Ishikawa (cell line): ENCODE measurements at regions not wholly inside any gene's neighbourhood (a gene's known extent, or its start where the extent isn't known, plus 50 kb on each side); places are given as distances from the start of the nearest gene placed in this dataset.

Experiments used
- CEBPB ChIP-seq: IDR thresholded peaks from 2 replicates; pipeline ENCODE4 v1.6.1; 2012
- CREB1 ChIP-seq: IDR thresholded peaks from 2 replicates; pipeline ENCODE4 v1.6.1; 2012; ENCODE audit warnings: low read depth
- EGR1 ChIP-seq: IDR thresholded peaks from 2 replicates; pipeline ENCODE4 v1.6.1; 2012
- EP300 ChIP-seq: IDR thresholded peaks from 2 replicates; pipeline ENCODE4 v1.6.1; 2012; ENCODE audit warnings: borderline replicate concordance
- FOXM1 ChIP-seq: IDR thresholded peaks from 2 replicates; pipeline ENCODE4 v1.6.1; 2012; ENCODE audit warnings: low read depth, borderline replicate concordance
- MAX ChIP-seq: IDR thresholded peaks from 2 replicates; pipeline ENCODE4 v1.6.1; 2012
- NFIC ChIP-seq: IDR thresholded peaks from 2 replicates; pipeline ENCODE4 v1.6.1; 2012
- RAD21 ChIP-seq: IDR thresholded peaks from 2 replicates; pipeline ENCODE4 v1.6.1; 2012; ENCODE audit warnings: low read depth
- TAF1 ChIP-seq: IDR thresholded peaks from 2 replicates; pipeline ENCODE4 v1.6.1; 2012; ENCODE audit warnings: low read depth, mild to moderate bottlenecking
- TCF12 ChIP-seq: IDR thresholded peaks from 2 replicates; pipeline ENCODE4 v1.6.1; 2012; ENCODE audit warnings: low read depth
- TEAD4 ChIP-seq: IDR thresholded peaks from 2 replicates; pipeline ENCODE4 v1.6.1; 2012
- YY1 ChIP-seq: IDR thresholded peaks from 2 replicates; pipeline ENCODE4 v1.6.1; 2012; ENCODE audit warnings: low read depth
- ZBTB7A ChIP-seq: IDR thresholded peaks from 2 replicates; pipeline ENCODE4 v1.6.1; 2012; ENCODE audit warnings: low read depth
- TF ChIP-seq, protein P1 (sequence below): IDR thresholded peaks from 2 replicates; pipeline ENCODE4 v1.6.1; 2012
- TF ChIP-seq, protein P2 (sequence below): IDR thresholded peaks from 2 replicates; pipeline ENCODE4 v1.6.1; 2012; ENCODE audit warnings: low read depth, mild to moderate bottlenecking

- TF ChIP-seq CEBPB (no peak), RAD21 (no peak)
These were observed 83.0 kb downstream of the SEC61B start for GRCh38 chr9:99305124-99305523.

GRCh38 chr9:99305820-99306811 is 84.0 kb downstream of the SEC61B start:
- TF ChIP-seq, protein P1, sequence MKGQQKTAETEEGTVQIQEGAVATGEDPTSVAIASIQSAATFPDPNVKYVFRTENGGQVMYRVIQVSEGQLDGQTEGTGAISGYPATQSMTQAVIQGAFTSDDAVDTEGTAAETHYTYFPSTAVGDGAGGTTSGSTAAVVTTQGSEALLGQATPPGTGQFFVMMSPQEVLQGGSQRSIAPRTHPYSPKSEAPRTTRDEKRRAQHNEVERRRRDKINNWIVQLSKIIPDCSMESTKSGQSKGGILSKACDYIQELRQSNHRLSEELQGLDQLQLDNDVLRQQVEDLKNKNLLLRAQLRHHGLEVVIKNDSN = no peak
- no peak for TF ChIP-seq MAX
- TF ChIP-seq NFIC = no peak

DNA sequence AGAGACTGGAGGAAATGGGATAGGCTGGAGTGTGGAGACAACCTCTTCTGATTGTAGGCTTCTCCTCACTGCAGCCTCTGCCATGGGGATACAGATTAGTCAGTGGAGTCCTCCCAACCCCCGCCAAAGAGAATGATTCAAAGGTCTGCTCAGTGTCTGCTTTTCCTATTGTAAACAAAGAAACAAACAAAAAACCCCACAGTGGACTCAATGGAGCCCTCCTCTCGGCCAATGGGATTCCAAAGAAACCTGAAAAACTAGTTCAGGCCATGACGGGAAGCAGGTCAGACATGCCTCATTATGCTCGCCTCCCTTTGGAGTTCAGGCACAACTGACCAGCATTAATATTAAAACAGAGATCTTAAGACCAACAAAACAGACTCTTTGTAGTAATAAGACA is 85.8 kb downstream of the SEC61B start:
- TF ChIP-seq EP300 (no peak), NFIC (no peak), TCF12 (no peak), YY1 (no peak), FOXM1 (no peak), EGR1 (no peak), RAD21 (no peak), TEAD4 (no peak), CEBPB (no peak), MAX (no peak), CREB1 (no peak), TAF1 (no peak), ZBTB7A (no peak)
- TF ChIP-seq, protein P1 = no peak
- TF ChIP-seq, protein P2, sequence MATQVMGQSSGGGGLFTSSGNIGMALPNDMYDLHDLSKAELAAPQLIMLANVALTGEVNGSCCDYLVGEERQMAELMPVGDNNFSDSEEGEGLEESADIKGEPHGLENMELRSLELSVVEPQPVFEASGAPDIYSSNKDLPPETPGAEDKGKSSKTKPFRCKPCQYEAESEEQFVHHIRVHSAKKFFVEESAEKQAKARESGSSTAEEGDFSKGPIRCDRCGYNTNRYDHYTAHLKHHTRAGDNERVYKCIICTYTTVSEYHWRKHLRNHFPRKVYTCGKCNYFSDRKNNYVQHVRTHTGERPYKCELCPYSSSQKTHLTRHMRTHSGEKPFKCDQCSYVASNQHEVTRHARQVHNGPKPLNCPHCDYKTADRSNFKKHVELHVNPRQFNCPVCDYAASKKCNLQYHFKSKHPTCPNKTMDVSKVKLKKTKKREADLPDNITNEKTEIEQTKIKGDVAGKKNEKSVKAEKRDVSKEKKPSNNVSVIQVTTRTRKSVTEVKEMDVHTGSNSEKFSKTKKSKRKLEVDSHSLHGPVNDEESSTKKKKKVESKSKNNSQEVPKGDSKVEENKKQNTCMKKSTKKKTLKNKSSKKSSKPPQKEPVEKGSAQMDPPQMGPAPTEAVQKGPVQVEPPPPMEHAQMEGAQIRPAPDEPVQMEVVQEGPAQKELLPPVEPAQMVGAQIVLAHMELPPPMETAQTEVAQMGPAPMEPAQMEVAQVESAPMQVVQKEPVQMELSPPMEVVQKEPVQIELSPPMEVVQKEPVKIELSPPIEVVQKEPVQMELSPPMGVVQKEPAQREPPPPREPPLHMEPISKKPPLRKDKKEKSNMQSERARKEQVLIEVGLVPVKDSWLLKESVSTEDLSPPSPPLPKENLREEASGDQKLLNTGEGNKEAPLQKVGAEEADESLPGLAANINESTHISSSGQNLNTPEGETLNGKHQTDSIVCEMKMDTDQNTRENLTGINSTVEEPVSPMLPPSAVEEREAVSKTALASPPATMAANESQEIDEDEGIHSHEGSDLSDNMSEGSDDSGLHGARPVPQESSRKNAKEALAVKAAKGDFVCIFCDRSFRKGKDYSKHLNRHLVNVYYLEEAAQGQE = no peak

GRCh38 chr9:99309141-99309939 is 87.3 kb downstream of the SEC61B start:
- TF ChIP-seq CREB1 (no peak), CEBPB (no peak), RAD21 (no peak), ZBTB7A (no peak), NFIC (no peak), FOXM1 (no peak), YY1 (no peak), TCF12 (no peak), EP300 (no peak), EGR1 (no peak), TEAD4 (no peak), TAF1 (no peak)
- TF ChIP-seq, protein P1 = no peak
- TF ChIP-seq, protein P2 = no peak

- TF ChIP-seq, protein P2 = no peak
- TF ChIP-seq TCF12 (no peak), EP300 (no peak), YY1 (no peak), NFIC (no peak), FOXM1 (no peak), MAX (no peak), TAF1 (no peak), TEAD4 (no peak), ZBTB7A (no peak), CREB1 (no peak), CEBPB (no peak), RAD21 (no peak), EGR1 (no peak)
- TF ChIP-seq, protein P1 = no peak
These were observed 90.7 kb downstream of the SEC61B start for GRCh38 chr9:99312736-99313135.
